HG03045 (cell line): ENCODE measurements at regions not wholly inside any gene's neighbourhood (a gene's known extent, or its start where the extent isn't known, plus 50 kb on each side); places are given as distances from the start of the nearest gene placed in this dataset.
"Not testable (repeated sequence)": the region's sequence is repeated elsewhere in the genome, so short reads cannot be mapped to it uniquely, and the experiment has no call there.

ENCODE experiments used
- ATAC-seq: cut with Tn5 transposase; IDR thresholded peaks from one replicate; pipeline ENCODE4 v1.9.1; 2021; ENCODE audit warnings: mild to moderate bottlenecking, moderate library complexity; ENCODE audit not compliant: unreplicated experiment

- ATAC-seq, result peak; percentile 61
These were observed 219.6 kb downstream of the ETAA1 start for GRCh38 chr2:67616749-67617148.

- no peak for ATAC-seq
These were observed 222.1 kb downstream of the ETAA1 start for GRCh38 chr2:67619204-67619603.

GRCh38 chr2:67623741-67624140 lies 226.6 kb downstream of the ETAA1 start:
- ATAC-seq, result not testable (repeated sequence)

- no peak for ATAC-seq
These were observed 228.0 kb downstream of the ETAA1 start for GRCh38 chr2:67625178-67625577.

- ATAC-seq, result no peak
These were observed 228.8 kb downstream of the ETAA1 start for GRCh38 chr2:67625690-67626475.

- ATAC-seq, result no peak
These were observed 229.5 kb downstream of the ETAA1 start for GRCh38 chr2:67626656-67627055.

- no peak for ATAC-seq
These were observed 230.5 kb downstream of the ETAA1 start for GRCh38 chr2:67627456-67628207.

GRCh38 chr2:67628892-67629291 lies 231.8 kb downstream of the ETAA1 start:
- no peak for ATAC-seq

- ATAC-seq, result no peak
These were observed 234.3 kb downstream of the ETAA1 start for GRCh38 chr2:67631483-67631882.

- no peak for ATAC-seq
These were observed 236.2 kb downstream of the ETAA1 start for GRCh38 chr2:67633212-67633856.

- ATAC-seq, result no peak
These were observed 241.0 kb downstream of the ETAA1 start for GRCh38 chr2:67638146-67638545.

- ATAC-seq, result no peak
These were observed 244.3 kb downstream of the ETAA1 start for GRCh38 chr2:67641312-67642045.

GRCh38 chr2:67642046-67642382 lies 244.9 kb downstream of the ETAA1 start:
- ATAC-seq, result no peak

GRCh38 chr2:67642961-67643360 lies 245.8 kb downstream of the ETAA1 start:
- no peak for ATAC-seq

GRCh38 chr2:67645280-67646138 lies 248.4 kb downstream of the ETAA1 start:
- no peak for ATAC-seq

GRCh38 chr2:67646714-67647333 lies 249.7 kb downstream of the ETAA1 start:
- no peak for ATAC-seq

- ATAC-seq, result no peak
These were observed 252.5 kb downstream of the ETAA1 start for GRCh38 chr2:67649331-67650261.

GRCh38 chr2:67650291-67651133 lies 253.4 kb downstream of the ETAA1 start:
- no peak for ATAC-seq
